22Rv1 (cell line): ENCODE measurements at regions not wholly inside any gene's neighbourhood (a gene's known extent, or its start where the extent isn't known, plus 50 kb on each side); places are given as distances from the start of the nearest gene placed in this dataset.

Source experiments
- ZFX ChIP-seq: fragments of 450-650 bp; IDR thresholded peaks from 2 replicates; pipeline ENCODE4 v1.6.1; 2017; ENCODE audit warnings: antibody characterized with exemption, borderline replicate concordance
- TF ChIP-seq, protein P1 (sequence below): fragments of 450-650 bp; IDR thresholded peaks from 2 replicates; pipeline ENCODE4 v1.5.1; 2017; ENCODE audit warnings: mild to moderate bottlenecking

- TF ChIP-seq, protein P1, sequence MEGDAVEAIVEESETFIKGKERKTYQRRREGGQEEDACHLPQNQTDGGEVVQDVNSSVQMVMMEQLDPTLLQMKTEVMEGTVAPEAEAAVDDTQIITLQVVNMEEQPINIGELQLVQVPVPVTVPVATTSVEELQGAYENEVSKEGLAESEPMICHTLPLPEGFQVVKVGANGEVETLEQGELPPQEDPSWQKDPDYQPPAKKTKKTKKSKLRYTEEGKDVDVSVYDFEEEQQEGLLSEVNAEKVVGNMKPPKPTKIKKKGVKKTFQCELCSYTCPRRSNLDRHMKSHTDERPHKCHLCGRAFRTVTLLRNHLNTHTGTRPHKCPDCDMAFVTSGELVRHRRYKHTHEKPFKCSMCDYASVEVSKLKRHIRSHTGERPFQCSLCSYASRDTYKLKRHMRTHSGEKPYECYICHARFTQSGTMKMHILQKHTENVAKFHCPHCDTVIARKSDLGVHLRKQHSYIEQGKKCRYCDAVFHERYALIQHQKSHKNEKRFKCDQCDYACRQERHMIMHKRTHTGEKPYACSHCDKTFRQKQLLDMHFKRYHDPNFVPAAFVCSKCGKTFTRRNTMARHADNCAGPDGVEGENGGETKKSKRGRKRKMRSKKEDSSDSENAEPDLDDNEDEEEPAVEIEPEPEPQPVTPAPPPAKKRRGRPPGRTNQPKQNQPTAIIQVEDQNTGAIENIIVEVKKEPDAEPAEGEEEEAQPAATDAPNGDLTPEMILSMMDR = no peak
- no peak for TF ChIP-seq ZFX
Measured at GRCh38 chrX:34487364-34487763, 169.7 kb downstream of the TMEM47 start.
